ENCODE measurements at regions not wholly inside any gene's neighbourhood (a gene's known extent, or its start where the extent isn't known, plus 50 kb on each side); places are given as distances from the start of the nearest gene placed in this dataset.

GRCh38 chr11:80593648-80594374, 1153.0 kb upstream of the TENM4 start:
- DNase-seq (ENCODE audit: low read depth): no peak

DNA sequence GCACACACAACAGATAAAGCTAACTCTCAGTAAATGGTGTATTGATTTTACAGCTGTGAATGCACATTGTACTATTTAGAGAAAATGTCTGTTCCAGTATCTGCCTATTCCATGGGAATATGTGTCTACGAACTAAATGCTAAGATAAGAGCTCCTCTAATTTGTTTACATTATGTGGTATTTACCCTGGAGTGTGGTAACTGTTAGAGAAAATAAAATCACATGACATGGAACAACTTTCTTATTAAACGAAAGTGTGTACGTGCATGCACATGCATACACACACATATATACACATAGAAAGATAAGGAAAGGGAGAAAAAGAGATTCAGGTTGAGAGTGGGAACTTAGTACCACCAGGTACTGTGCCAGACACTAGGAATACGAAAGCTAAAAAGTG, 1151.7 kb upstream of the TENM4 start:
- no peak for DNase-seq (ENCODE audit: low read depth)

- no peak for DNase-seq (ENCODE audit: low read depth)
Measured at GRCh38 chr11:80587906-80588305, 1147.1 kb upstream of the TENM4 start.

DNA sequence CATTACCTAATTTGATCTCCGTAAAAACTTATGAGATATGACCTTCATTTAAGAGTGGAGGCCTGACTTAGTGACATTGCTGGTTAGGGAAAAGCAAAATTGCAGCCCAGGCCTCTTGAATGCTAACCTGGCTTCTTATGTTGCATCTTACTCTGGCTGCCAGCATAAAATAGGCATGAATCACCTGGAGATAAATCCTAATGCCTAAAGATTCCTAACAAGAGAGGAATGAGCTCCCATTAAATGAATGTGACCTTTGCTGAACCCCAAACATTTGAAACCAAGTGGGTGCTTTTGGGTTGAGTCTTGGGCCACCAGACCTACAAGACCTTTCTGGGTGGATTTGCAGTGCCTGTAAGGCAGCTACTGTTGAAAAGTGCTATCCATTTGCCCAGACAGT, 1145.6 kb upstream of the TENM4 start:
- DNase-seq (ENCODE audit: low read depth): no peak

GRCh38 chr11:80584661-80585060, 1143.8 kb upstream of the TENM4 start:
- DNase-seq (ENCODE audit: low read depth): no peak

- DNase-seq (ENCODE audit: low read depth): no peak
Measured at GRCh38 chr11:80569832-80570231, 1129.0 kb upstream of the TENM4 start.

- no peak for DNase-seq (ENCODE audit: low read depth)
Measured at GRCh38 chr11:80565231-80565630, 1124.4 kb upstream of the TENM4 start.

DNA sequence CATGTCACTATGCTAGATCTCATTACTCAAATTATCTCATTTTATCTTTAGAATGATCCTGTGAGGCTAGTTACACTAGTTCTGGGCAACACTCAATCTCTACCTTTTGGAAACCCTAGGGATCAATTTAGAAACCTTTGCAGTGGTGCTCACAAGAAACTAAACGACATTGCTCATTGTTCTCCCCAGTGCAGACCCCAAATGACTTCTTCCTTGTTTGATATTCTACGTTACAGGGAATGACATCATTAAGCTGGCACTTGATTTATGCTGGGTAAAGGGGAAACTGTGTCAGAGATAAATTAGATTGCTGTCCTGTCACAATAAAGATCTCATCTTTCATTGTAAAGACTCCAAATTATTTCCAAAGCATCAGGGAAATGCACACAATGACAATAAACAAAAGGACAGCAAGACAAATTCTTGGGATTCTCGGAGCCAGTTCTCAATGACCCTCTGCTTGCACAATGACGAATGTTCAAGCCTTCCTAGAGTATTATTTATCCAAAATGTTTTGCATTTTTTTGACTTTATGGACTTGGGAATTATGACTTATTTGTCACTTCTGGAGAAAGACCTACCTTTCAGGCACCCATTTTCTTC, 1121.8 kb upstream of the TENM4 start:
- no peak for DNase-seq (ENCODE audit: low read depth)

- DNase-seq (ENCODE audit: low read depth): no peak
Measured at GRCh38 chr11:80559942-80560341, 1119.1 kb upstream of the TENM4 start.

- no peak for DNase-seq (ENCODE audit: low read depth)
Measured at GRCh38 chr11:80553565-80553964, 1112.7 kb upstream of the TENM4 start.

DNA sequence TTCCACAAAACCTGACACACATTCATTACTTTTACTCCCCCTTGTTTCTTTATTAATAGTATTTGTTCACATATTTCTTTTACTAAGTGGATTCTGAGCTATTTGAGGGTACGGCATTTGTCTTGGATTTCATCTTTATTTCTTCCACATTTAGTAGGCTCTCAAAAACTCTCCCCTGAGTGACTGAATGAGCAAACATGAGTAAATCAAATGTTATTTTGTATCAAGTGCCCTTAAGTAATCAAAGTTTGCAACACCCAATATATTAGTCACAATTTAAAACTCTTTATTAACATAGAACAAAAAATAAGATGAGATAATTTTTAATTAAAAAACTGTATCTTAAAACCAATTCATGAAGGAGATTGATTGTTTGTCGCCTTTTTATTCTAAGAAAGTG, 1101.9 kb upstream of the TENM4 start:
- DNase-seq (ENCODE audit: low read depth): no peak

DNA sequence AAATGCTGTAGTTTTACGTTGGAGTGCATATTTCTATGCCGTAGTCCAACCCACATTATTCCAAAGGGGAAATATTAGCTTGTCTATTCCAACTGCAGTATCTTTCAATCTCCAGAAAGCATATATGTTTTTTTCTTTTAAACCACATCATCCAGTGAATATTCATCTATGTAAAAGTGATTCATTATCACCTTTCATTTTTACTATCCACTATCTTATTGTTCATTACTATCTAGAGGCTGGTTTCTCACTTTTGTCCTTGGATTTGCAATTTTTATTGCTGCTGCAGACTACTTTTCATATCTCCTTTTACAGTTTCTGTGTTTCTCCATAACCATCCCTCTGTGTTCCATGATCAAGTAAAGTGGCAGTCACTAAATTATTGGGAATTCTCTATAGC, 1097.2 kb upstream of the TENM4 start:
- no peak for DNase-seq (ENCODE audit: low read depth)

DNA sequence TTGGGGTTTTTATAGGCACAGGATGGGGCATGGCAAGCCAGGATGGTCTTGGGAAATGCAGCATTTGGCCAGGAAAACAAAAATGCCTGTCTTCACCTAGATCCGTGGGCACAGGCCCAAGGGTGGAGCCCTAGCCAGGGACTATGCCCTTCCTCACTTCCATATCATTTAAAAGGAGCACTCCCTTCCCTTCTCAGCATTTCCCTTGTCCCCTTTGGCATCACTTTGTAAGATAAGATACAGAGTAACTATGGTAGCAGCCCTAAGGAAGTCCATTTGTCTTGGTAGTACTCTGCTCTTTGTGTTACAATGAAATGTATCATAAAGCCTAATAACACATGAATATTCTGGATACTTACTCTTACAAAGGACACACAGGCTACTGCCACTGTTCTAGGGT, 1092.6 kb upstream of the TENM4 start:
- DNase-seq (ENCODE audit: low read depth): no peak

DNA sequence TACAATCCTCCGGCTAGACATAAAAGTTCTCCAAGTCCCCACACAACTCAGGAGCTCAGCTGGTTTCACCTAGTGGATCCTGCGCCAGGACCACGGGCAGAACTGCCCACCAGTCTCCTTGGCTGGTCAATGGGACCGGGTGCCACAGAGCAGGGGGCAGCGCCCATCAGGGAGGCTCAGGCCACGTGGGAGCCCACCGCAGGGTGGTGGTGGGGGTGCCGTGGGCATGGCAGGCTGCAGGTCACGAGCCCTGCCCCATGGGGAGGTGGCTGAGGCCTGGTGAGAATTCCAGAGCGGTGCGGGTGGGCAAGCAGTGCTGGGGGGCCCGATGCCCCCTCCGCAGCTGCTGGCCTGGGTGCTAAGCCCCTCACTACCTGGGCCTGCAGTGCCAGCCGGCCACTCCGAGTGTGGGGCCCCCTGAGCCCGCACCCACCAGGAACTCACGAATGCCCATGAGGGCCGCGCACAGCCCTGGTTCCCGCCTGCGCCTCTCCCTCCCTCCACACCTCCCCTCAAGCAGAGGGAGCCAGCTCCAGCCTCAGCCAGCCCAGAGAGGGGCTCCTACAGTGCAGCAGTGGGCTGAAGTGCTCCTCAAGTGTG, 1091.9 kb upstream of the TENM4 start:
- no peak for DNase-seq (ENCODE audit: low read depth)

DNA sequence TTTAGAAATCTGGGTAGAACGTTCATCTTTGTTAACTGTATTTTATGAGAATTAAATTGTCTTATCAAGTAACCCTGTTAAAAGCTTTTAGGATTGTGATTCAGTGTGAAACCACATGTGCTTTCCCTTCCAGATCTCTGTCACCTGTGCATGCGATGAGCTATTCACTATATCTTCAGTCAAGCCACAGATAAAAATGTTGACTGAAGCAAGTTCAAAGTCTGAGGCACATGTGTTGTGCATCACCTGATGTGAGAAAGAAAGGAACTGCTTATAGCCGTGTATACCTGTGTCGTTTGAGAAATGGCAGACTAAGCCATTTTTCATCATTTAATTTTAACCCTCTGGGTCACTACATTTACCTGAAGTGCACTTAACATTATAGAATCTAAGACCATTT, 1088.9 kb upstream of the TENM4 start:
- no peak for DNase-seq (ENCODE audit: low read depth)

DNA sequence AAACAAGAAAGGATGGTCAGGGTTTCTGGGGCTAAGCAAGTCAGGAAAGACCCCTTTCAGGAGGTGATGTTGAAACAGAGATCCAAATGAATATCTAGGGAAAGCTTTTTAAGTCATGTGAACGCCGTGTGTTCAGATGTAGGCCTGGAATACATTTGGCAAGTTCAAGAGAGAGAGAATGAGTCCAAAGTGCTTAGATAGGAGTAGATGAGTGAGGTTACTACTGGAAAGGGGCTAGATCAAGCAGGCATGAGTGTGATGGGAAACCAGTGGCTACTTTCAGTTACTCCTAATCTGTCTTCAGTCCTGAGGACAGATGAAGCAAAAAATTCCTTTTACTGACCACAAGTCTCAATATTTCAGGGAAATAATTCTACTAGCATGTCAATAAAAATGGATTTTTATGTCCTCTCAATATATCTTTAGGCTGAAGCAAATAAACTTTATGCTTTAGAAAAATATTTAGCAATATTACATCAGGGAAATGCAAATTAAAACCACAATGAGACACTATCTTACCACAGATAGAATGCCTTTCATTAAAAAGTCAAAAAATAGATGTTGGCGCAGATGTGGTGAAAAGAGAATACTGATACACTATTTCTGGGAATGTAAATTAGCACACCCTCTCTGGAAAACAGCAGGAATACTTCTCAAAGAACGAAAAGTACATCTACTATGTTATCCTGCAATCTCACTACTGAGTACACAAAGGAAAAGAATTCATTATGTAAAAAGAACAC, 1085.0 kb upstream of the TENM4 start:
- DNase-seq (ENCODE audit: low read depth): no peak

DNA sequence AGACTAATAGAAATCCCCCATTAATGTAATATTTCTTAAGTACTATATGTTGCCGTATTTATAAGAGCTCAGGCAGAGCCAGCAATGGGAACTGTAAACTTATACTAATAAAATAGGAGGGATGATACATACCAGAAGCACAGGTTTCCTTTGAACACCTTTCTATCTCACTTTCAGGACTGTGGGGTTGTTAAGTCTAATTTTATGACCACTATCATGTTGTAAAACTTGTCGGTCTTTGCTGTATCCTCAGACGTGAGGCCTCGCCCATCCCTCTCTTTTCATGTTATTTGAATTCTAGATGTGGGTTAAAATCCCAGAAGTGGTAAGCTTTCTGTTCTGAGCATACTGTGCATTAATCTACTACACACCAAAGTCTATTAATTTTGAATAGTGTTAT, 1083.5 kb upstream of the TENM4 start:
- DNase-seq (ENCODE audit: low read depth): no peak

DNA sequence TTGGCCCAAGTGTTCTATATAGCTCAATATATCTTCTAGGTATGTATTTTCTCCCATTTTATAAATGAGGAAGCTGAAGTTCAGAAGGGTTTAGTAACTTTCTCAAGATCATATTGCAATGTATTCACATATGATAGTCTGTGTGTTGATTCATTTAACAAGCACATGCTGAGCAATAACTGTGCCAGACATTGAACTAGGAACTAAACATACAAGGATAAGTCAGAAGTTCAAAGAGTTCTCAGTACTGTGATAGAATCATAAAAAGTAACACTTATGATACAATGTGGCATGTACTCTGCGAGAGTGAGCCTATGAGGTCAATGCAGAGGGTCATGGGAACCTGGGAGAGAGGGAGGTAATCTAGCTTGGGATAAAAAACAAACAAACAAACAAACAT, 1082.2 kb upstream of the TENM4 start:
- DNase-seq (ENCODE audit: low read depth): no peak

- DNase-seq (ENCODE audit: low read depth): no peak
Measured at GRCh38 chr11:80521592-80521991, 1080.8 kb upstream of the TENM4 start.

GRCh38 chr11:80520507-80520887, 1079.7 kb upstream of the TENM4 start:
- DNase-seq (ENCODE audit: low read depth): no peak

DNA sequence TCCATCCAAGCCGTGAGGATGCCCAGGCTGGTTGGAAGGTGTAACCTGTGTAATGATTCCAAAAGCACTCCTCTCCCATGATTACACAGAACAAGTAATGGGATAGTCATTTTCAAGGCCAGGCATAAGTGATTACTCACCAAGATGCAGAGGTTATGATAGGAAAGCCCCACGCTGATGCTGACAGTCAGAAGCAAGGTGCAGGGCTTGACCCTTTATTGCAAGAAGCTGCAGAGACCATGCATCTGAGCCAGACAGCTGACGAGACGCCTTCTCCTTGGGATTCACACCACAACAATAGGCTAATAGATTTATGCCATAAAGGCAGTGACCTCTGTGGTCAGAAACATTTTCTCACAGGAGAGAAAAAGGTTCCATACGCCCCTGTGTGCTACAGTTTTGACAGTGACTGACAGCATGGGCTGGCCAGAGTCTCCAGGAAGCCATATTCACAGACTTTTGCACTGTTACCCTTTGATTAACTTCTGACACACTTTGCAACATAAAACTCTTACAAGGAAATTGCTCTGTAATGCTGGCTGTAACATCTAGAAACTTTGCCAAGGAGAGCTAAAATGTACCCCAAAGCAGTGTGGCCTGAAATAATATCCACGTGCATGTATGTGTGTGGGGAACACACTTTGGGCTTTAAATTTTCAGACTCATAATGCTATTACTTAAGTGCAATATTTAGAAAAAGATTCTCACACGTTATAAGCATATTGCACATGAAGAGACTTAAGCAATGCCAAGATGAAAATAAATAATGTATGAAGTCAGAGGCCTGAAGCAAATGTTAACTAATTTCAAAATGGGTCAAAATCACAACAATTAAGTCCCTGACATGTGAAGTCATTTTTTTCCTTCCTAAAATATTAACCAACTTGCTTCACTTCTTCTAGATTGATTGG, 1079.0 kb upstream of the TENM4 start:
- no peak for DNase-seq (ENCODE audit: low read depth)

GRCh38 chr11:80517701-80518100, 1076.9 kb upstream of the TENM4 start:
- no peak for DNase-seq (ENCODE audit: low read depth)

Data from CMK (cell line).